ENCODE measurements at regions not wholly inside any gene's neighbourhood (a gene's known extent, or its start where the extent isn't known, plus 50 kb on each side); places are given as distances from the start of the nearest gene placed in this dataset.

GRCh38 chr2:4412637-4413187, 709.3 kb downstream of the DCDC2C start:
- Histone ChIP-seq H3K27ac (replicated peaks in 1 of 4) (no peak overlapping the region), H3K36me3 (no peaks in the 10 kb centered on the region), H3K4me3 (no peak overlapping the region), H3K27me3 (peaks cover 0 to 5% (median 0%) of the 10 kb centered on the region in 4 donors), H3K4me1 (no peaks in the 10 kb centered on the region), H3K9me3 (no peaks in the 10 kb centered on the region)
- TF ChIP-seq EP300 (IDR thresholded peaks at IDR 0.05) (no peak), POLR2A (IDR thresholded peaks at IDR 0.05; ENCODE audit: low read depth) (no peak), CTCF (IDR thresholded peaks at IDR 0.05) (no peak), POLR2AphosphoS5 (IDR thresholded peaks at IDR 0.05) (no peak)
- DNase-seq (ENCODE audit: extremely low spot score): no peak
- intact Hi-C loops (cut with DNase I): no loop called here
- 67% methylated on average over 9 of the region's 9 CpGs for WGBS

GRCh38 chr2:4415171-4415570, 711.8 kb downstream of the DCDC2C start:
- Histone ChIP-seq H3K27ac (replicated peaks in 1 of 4) (no peak overlapping the region), H3K27me3 (peaks cover 0 to 5% (median 0%) of the 10 kb centered on the region in 4 donors), H3K4me1 (no peaks in the 10 kb centered on the region), H3K4me3 (no peak overlapping the region), H3K36me3 (no peaks in the 10 kb centered on the region), H3K9me3 (no peaks in the 10 kb centered on the region)
- intact Hi-C loops (cut with DNase I): no loop called here
- WGBS: 42% methylated on average over 1 of the region's 1 CpG
- no peak for TF ChIP-seq POLR2A (IDR thresholded peaks at IDR 0.05; ENCODE audit: low read depth)
- no peak for TF ChIP-seq CTCF (IDR thresholded peaks at IDR 0.05)
- no peak for TF ChIP-seq POLR2AphosphoS5 (IDR thresholded peaks at IDR 0.05)
- no peak for TF ChIP-seq EP300 (IDR thresholded peaks at IDR 0.05)
- DNase-seq (ENCODE audit: extremely low spot score): no peak

GRCh38 chr2:4415810-4416413, 712.5 kb downstream of the DCDC2C start:
- H3K9me3 ChIP-seq: no peaks in the 10 kb centered on the region
- no peaks in the 10 kb centered on the region for H3K4me1 ChIP-seq
- DNase-seq (ENCODE audit: extremely low spot score): no peak
- no peak overlapping the region for H3K27ac ChIP-seq (replicated peaks in 1 of 4)
- 88% methylated on average over 1 of the region's 1 CpG for WGBS
- peaks cover 0 to 5% (median 0%) of the 10 kb centered on the region in 4 donors for H3K27me3 ChIP-seq
- no peaks in the 10 kb centered on the region for H3K36me3 ChIP-seq
- intact Hi-C loops (cut with DNase I): no loop called here
- TF ChIP-seq CTCF (IDR thresholded peaks at IDR 0.05): no peak
- no peak for TF ChIP-seq EP300 (IDR thresholded peaks at IDR 0.05)
- no peak for TF ChIP-seq POLR2AphosphoS5 (IDR thresholded peaks at IDR 0.05)
- TF ChIP-seq POLR2A (IDR thresholded peaks at IDR 0.05; ENCODE audit: low read depth): no peak
- H3K4me3 ChIP-seq: no peak overlapping the region

- TF ChIP-seq POLR2AphosphoS5 (IDR thresholded peaks at IDR 0.05) (no peak), POLR2A (IDR thresholded peaks at IDR 0.05; ENCODE audit: low read depth) (no peak), CTCF (IDR thresholded peaks at IDR 0.05) (no peak), EP300 (IDR thresholded peaks at IDR 0.05) (no peak)
- intact Hi-C loops (cut with DNase I): no loop called here
- no peak overlapping the region for H3K4me3 ChIP-seq
- H3K27me3 ChIP-seq: peaks cover 0 to 5% (median 0%) of the 10 kb centered on the region in 4 donors
- H3K27ac ChIP-seq (replicated peaks in 1 of 4): no peak overlapping the region
- no peak for DNase-seq (ENCODE audit: extremely low spot score)
- no peaks in the 10 kb centered on the region for H3K9me3 ChIP-seq
- no peaks in the 10 kb centered on the region for H3K36me3 ChIP-seq
- no peaks in the 10 kb centered on the region for H3K4me1 ChIP-seq
- WGBS: 77% methylated on average over 4 of the region's 4 CpGs
Observed at GRCh38 chr2:4416431-4416830, 713.1 kb downstream of the DCDC2C start.

- DNase-seq (ENCODE audit: extremely low spot score): no peak
- Histone ChIP-seq H3K4me1 (no peaks in the 10 kb centered on the region), H3K4me3 (no peak overlapping the region), H3K27me3 (peaks cover 0 to 5% (median 0%) of the 10 kb centered on the region in 4 donors), H3K9me3 (no peaks in the 10 kb centered on the region), H3K27ac (replicated peaks in 1 of 4) (no peak overlapping the region), H3K36me3 (no peaks in the 10 kb centered on the region)
- WGBS: 93% methylated on average over 6 of the region's 6 CpGs
- TF ChIP-seq CTCF (IDR thresholded peaks at IDR 0.05) (no peak), POLR2A (IDR thresholded peaks at IDR 0.05; ENCODE audit: low read depth) (no peak), POLR2AphosphoS5 (IDR thresholded peaks at IDR 0.05) (no peak), EP300 (IDR thresholded peaks at IDR 0.05) (no peak)
- intact Hi-C loops (cut with DNase I): no loop called here
Observed at GRCh38 chr2:4417771-4418170, 714.4 kb downstream of the DCDC2C start.
